GM18868 (cell line): ENCODE measurements at regions not wholly inside any gene's neighbourhood (a gene's known extent, or its start where the extent isn't known, plus 50 kb on each side); places are given as distances from the start of the nearest gene placed in this dataset.

Source experiments
- ATAC-seq: cut with Tn5 transposase; IDR thresholded peaks from one replicate; pipeline ENCODE4 v1.9.1; 2021; ENCODE audit warnings: mild to moderate bottlenecking, moderate library complexity; ENCODE audit not compliant: unreplicated experiment

DNA sequence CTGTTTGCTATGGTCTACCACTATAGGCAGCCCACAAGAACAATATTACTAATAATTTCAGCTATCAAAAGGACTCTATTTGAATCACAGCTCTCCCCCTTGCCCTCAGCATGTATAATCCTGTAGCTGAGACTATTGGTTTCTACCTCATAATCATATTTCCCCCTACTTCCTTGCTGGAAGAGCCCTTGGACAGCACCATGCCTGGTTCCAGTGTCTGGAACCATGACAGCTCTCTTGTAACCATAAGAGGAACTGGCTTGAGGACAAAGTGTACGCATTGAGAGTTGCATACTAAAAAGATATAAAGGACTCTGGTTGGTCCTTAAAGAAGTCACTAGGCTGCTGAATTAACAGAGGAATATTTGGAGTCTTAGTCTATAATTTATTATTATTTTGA, 110.7 kb upstream of the ZRANB2 start:
- no peak for ATAC-seq

DNA sequence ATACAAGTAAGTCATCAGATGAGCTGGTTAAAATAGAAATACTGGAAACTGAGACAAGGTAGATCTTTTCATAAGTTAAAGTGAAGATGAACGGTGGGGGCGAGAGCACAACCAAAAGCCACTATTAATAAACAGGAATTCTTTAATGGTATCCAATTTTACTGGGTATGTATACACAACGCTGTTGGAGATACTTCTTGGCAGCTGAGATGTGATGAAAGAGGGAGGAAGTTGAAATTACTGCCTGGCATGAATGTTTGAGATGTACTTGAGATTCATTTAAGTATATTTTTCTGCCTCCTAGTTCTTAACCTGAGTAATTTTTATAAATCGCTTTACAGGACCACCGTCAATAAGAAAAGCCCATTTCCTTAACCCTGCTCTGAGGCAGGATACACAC, 110.0 kb upstream of the ZRANB2 start:
- ATAC-seq = no peak

DNA sequence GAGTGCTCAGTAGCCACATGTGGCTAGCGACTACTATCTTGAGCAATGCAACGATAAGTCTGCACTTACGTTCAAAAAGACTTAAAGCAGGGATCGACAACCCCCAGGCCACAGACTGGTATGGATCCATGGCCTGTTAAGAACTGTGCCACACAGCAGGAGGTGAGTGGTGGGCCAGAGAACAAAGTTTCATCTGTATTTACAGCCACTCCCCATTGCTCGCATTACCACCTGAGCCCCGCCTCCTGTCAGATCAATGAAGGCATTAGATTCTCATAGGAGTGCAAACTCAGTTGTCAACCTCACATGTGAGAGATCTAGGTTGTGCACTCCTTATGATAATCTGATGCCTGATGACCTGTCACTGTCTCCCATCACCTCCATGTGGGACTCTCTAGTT, 103.6 kb upstream of the ZRANB2 start:
- no peak for ATAC-seq

DNA sequence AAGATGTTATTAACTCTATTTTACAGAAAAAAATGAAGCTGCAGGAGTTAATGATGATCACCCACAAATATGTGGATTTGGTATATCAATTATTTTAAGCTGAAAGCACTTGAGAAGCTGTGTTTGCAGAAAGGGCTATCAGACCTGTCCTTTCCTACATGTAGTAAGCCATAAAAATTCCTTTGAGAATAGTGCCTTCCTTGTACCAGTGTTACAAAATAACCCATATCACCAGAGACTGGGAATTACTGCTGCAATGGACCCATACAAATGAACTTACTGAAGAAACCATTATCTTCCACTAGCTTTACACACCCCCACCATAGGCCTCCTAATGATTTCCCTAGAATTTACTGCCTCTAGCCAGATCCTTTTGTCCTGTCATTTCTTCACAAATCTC, 99.2 kb upstream of the ZRANB2 start:
- no peak for ATAC-seq

DNA sequence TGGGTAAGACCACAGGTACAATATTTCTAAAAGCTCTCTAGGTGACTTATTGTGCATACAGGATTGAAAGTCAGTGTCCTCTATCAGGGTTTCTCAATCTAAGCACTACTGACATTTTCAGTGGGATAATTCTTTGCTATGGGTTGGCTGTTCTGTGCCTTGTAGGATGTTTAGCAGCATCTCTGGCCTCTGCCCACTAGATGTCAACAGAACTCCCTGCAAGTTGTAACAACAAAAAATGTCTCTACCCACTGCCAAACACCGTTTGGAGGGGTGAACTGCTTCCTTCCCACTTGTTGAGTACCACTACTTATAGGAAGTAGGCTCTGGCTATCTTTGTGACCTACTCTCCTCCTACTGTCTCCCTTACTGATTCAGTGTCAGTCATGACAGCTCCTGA, 90.1 kb upstream of the ZRANB2 start:
- no peak for ATAC-seq

DNA sequence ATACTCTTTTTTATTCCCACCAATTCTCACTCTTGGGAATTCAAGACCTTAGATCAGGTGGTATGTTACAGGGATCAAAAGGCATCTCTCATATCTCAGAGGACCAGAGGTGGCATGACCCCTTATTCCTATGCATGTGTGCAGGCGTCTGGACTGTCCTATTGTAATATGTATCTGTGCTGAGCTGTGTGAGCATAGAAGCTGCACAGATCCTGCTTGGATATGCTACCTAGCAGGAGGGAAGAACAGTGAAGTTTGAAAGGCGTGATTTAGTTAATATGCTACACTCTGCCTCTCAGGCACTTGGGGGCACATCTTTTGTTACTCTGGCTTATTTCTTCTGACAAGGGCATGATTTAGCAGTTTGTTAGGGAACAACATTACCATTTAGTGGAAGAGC, 86.7 kb upstream of the ZRANB2 start:
- no peak for ATAC-seq

DNA sequence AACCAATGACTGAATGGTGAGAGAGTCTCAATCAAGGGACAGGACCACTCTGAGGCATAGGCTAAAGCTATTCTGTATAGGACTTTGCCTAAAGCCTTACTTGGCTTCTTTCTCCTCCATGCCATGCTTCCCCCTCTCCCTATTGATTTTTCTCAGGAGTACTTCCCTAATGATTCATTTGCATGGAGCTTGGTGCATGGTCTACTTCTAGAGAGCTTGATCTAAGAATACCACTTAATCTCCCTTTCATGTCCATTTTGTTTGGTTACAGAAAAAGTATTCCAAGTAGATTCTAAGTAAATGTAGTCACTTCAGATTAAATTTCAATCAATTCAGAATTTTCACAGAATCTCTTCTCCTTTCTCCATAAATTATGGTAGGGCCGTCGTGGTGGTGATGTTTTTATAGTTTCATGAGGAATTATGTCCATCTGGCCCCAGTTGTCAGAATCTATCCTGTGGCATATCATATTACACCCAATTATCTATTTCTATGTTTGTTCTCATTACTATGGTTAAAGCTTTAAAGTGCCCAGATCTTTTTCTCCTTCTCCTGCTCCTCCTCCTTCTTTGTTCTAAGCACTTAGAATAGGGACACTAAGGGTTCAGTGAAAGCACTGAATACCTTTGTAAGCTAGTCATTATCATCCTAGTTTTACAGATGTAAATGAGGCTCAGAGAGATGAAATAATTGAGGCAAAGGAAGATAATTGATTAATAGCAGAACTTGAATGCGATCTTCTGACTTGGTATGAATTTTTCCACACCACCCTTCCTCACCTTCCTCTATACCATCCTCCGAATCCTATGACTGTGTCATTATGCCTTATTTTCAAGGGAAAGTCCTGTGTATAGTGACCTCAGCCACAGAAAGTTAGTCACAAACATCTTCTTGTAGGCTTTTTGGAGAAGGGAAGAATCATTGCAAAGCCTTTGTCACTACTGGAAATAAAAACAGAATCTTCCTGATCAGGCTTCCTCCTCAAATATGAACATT, 85.6 kb upstream of the ZRANB2 start:
- no peak for ATAC-seq

DNA sequence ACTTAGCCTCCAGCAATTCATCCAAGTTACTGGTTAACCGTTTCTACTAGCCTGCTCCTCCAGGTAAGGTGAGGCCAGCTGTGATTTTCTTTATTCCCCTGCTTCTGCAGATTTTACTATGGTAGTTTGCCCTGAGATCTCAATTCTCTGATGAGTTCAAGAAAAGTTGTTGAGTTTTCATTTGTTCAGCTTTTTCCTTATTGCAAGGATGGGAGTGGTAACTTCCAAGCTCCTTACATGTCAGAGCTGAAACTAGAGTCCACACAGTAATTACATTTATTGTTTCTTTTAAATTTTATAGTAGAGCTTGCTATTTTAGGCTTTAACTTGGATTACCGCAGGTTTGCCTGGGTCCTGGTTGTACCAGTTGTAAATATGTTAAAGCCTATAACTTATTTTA, 76.9 kb upstream of the ZRANB2 start:
- no peak for ATAC-seq

DNA sequence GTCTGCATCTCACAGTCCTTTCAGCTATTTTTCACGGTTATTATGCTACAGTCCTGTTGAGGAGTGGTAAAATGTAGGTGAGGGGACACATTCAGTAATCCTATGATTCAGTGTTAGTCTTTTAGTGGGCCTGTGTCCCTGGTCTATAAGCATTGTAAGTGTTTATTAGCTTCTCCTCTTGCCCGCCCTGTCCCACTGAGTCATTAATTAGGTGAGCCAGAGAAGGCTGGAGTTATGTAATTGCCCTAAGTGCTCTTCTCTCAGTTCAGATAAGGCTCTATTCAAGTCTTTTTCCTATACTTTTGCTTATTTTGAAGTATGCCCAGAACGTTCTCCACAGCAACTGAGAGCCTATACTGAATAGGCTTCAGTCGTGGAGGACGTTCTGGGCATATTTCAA, 76.3 kb upstream of the ZRANB2 start:
- no peak for ATAC-seq

DNA sequence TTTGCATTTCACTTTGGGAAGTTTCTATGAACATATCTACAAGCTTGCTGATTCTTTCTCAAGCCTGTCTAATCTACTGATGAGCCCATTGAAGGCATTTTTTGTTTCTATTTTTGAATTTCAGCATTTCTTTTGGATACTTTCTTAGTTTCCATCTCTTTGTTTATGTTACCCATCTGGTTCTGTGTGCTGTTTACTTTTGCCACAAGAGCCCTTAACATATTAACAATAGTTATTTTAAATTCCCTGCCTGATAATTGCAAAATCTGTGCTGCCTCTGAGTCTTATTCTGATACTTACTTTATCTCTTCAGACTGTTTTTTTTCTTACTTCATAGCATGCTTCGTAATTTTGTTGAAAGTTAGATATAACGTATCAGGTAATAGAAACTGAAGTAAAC, 75.8 kb upstream of the ZRANB2 start:
- no peak for ATAC-seq

DNA sequence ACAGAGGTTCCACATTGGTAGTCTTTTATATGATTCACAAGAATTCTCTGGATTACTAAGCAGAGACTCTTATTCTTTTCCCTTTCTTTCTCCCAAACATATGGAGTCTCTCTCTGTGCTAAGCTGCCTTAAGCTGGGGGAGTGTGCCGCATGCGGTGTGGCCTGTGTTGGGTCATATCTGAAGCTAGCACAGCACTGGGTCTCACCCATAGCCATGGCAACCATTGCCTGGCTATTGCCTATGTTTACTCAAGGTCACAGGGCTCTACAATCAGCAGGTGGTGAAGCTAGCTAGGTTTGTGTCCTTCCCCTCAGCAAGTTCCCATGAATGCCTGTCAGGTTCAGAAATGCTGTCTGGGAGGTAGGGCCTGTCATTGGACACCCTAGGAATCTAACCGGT, 73.6 kb upstream of the ZRANB2 start:
- ATAC-seq = no peak

DNA sequence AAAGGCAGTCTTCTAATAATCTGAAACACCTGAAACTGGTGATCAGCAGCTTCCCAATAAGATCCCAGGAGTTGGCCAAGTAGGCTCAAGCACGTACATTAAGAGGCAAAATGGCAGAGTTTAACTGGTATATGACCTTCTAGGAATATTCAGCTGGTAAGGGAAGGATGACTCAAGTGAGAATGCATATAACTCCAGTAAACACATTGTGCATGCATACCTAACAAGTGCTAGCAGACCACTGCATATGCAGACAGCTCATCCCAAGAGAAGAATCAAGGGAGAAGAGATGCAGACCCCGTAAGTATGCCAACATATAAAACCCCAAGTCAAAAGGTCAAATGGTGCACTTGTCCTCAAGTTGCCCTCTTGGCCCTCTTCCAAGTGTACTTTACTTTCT, 73.0 kb upstream of the ZRANB2 start:
- ATAC-seq = no peak

DNA sequence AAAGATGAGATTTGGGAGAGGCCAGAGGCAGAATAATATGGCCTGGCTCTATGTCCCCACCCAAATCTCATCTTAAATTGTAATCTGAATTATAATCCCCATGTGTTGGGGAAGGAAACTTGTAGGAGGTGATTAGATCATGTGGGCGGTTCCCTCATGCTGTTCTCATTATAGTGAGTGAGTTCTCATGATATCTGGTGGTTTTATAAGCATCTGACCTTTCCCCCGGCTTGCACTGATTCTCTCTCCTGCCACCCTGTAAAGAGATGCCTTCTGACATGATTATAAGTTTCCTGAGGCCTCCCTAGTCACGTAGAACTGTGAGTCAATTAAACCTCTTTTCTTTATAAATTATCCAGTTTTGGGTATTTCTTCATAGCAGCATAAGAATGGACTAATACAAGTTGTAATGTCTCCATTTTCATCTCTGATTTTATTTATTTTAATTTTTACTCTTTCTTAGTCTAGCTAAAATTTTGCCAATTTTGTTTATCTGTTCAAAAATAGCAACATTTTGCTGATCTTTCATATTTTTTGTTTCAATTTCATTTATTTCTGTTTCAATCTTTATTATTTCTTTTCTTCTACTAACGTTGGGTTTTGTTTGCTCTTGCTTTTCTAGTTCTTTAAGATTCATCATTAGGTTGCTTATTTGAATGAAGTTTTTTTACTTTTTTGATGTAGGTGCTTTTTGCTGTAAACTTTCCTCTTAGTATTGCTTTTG, 67.0 kb upstream of the ZRANB2 start:
- ATAC-seq = no peak

DNA sequence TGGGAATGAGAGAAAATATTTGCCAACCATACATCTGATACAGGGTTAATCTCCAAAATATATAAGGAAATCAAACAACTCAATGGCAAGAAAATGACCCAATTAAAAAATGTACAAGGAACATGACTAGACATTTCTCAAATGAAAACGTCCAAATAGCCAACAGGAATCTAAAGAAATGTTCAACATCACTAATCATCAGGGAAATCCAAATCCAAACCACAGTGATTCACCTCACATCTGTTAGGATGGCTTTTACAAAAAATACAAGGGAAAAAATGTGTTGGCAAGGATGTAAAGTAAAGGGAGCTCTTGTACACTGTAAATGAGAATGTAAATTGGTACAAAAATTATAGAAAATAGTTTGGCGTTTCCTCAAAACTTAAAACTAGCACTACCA, 54.7 kb upstream of the ZRANB2 start:
- no peak for ATAC-seq
